ENCODE measurements at regions not wholly inside any gene's neighbourhood (a gene's known extent, or its start where the extent isn't known, plus 50 kb on each side); places are given as distances from the start of the nearest gene placed in this dataset.

GRCh38 chr4:10281996-10282395, 165.4 kb upstream of the WDR1 start:
- TF ChIP-seq CTCF (IDR thresholded peaks at IDR 0.05; ENCODE audit: low read length) (no peak), EZH2 (optimal IDR thresholded peaks at IDR 0.05; ENCODE audit: low read depth, low read length) (no peak), EZH2phosphoT487 (IDR thresholded peaks at IDR 0.05; ENCODE audit: low read length) (no peak)
